HG03108 (cell line): ENCODE measurements at regions not wholly inside any gene's neighbourhood (a gene's known extent, or its start where the extent isn't known, plus 50 kb on each side); places are given as distances from the start of the nearest gene placed in this dataset.
"Not testable (repeated sequence)": the region's sequence is repeated elsewhere in the genome, so short reads cannot be mapped to it uniquely, and the experiment has no call there.

Experiments used
- ATAC-seq: cut with Tn5 transposase; IDR thresholded peaks from one replicate; pipeline ENCODE4 v1.9.1; 2021; ENCODE audit warnings: moderate library complexity; ENCODE audit not compliant: unreplicated experiment

- ATAC-seq, result peak; percentile 99
Observed at GRCh38 chr6:100228834-100229441, 234.9 kb upstream of the MCHR2 start.

- ATAC-seq, result peak; percentile 8
Observed at GRCh38 chr6:100228437-100228833, 234.4 kb upstream of the MCHR2 start.

DNA sequence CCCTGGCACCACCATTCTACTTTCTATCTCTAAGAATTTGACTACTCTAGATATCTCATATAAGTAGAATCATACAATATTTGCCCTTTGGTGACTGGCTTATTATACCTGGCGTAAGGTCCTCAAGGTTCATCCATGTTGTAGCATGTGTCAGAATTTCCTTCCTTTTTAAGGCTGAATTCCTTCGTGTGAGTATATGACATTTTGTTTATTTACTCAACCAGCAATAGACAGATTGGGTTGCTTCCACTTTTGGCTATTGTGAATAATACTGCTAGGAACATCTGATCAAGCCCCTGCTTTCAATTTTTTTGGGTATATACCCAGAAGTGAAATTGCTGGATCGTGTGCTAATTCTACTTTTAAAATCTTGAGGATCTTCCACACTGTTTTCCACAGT is 232.8 kb upstream of the MCHR2 start:
- no peak for ATAC-seq

- ATAC-seq, result not testable (repeated sequence)
Observed at GRCh38 chr6:100223952-100224351, 229.9 kb upstream of the MCHR2 start.

DNA sequence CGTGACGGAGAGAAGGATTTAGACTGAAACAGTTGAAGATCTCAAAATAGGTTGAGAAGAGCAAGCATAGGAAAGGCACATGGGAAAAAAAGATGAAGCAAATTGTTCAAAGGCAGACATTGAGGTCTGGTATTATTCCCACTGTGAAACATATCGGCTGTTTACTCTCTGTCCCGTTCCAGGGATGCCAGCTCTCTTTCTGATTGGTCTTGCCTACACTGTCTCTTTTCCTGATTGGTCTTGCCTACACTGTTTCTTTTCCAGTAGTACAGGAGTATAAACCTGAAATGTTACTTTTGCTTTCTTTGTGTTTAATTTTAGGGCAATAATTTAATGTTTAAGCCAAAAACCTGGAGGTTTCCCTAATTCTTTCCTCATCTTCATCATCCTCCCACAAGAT is 226.5 kb upstream of the MCHR2 start:
- no peak for ATAC-seq

GRCh38 chr6:100217225-100218012 is 223.4 kb upstream of the MCHR2 start:
- ATAC-seq, result no peak

DNA sequence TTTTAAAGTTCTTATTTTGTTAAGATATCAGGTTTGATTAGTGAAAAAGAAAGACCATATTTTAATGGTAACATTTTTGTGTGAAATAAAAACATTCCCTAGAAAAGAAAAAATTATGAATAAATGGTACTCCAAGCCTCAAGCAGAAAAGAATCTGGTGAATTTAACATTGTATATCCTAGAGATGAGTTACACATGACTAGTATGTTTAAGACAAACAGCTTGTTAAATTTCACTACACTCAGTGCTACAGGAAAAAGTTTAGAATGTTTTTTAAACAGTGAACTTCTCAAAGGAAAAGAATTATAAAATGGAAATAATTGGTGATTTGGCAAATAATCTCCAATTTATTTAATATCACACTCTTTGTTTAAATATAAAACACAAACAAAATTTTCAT is 222.7 kb upstream of the MCHR2 start:
- no peak for ATAC-seq

- no peak for ATAC-seq
Observed at GRCh38 chr6:100212131-100212530, 218.1 kb upstream of the MCHR2 start.

DNA sequence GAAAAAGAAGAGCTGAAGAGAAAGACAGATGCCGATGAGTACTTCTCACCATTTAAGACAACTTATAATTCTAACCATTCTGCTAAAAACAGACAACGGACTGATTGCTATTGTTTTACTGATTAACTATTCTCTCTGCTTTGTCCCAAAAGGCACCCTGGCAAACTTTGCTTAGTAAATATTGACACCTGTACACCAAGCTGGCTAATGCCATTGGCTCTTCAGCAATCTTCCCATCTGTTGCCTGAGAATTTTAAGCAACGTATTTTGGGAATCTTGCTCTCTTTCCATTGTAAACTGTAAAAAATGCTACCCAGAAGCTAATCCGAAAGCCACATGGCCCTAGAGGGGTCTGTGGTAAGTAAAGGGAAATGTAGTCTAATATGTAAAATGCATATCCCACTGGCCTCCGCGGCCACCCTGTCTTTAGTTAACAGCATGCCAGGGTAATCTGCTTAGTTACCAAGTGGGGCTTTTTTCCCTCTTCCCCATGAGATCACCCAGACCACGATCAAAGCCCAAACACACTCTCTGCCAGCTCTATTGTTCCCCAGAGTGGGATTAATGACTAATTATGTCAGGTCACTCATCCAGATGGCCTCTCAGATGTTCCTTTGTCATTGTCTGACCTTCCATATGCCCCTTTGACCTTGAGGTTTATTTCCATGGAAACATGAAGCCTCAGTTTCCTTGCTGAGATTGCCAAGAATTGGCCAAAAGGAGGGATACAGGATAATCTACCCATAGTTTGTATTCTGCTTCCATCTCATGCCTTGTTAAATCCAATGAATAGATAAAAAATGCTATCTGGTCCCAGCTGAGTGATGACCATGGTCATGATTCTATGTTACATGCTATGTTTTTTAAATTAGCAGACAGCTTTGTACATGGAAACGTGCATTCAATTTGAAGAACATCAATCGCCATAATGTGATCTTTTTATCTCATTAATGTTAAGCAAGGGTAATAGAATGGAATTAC is 216.4 kb upstream of the MCHR2 start:
- ATAC-seq, result no peak

DNA sequence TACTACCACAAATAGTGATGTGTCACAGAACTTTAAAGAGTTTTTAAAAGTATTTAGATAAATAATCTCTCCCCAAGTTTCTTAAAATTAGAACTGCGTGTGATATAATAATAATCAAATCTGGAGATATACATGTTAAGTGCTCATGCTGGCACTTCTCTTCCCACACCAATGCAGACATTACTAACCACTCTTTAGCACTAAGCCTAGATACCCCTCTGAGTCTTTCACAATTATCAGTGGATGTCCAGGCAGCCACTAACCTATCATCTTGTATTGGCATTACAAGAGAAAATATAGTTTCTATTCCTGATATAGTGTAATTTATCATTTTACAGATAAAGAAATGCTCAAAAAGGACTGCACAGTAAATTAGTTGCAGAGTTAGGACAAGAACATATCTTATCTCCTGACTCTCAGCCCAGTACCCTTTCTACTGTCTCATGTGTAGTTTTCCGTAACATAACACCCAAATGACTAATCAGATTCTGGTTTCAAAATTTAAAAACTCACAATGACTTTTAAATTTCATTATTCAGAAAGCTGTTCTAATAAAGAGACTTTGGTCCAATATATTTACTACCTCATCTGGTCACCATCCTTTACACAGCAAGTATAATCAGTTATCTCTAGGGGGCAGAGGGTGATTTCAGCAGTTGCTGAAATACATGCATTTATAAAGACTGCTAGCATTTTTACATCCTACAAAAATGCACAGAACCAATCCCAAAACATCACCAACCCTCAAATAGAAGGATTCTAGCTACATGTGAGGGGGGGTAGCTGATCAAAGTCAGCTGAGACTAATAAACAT is 215.5 kb upstream of the MCHR2 start:
- no peak for ATAC-seq

GRCh38 chr6:100203400-100203799 is 209.4 kb upstream of the MCHR2 start:
- ATAC-seq, result no peak

- no peak for ATAC-seq
Observed at GRCh38 chr6:100202417-100203194, 208.6 kb upstream of the MCHR2 start.

- not testable (repeated sequence) for ATAC-seq
Observed at GRCh38 chr6:100196214-100196982, 202.4 kb upstream of the MCHR2 start.

GRCh38 chr6:100195244-100195643 is 201.2 kb upstream of the MCHR2 start:
- ATAC-seq, result not testable (repeated sequence)

DNA sequence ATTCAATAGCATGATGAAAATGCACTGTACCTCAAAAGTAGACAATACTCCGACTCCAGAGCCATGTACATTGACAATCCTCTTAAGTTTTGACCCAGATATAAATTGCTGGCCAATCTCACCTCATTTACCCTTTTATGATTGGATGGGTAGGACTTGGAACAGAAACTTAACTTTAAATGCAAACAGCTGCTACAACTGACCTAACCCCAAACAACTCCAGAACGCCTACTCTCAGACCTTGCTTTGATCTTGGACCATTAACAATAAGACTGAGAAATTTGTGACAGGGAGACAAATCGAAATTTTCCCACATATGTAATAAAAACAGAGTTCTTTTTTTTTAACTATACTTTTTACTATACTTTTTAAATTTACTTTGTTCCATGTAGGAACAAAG is 200.5 kb upstream of the MCHR2 start:
- ATAC-seq, result no peak

DNA sequence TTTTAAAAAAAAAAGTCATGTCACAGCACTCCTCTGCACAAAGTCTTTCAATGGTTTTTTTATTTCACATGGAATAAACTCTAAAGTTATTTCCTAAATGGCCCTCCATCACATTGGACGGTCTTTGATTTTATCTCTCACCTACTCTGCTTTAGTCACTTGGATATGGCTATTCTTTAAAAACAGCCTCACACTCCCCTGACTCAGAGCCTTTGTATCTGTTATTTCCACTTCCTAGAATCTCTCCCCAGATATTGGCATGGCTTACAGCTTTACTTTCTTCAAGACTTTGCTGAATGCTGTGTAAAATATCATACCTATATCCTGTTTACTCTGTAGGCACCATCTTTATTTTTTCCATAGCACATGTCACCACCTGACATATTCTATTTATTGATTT is 194.7 kb upstream of the MCHR2 start:
- no peak for ATAC-seq

GRCh38 chr6:100186552-100186951 is 192.5 kb upstream of the MCHR2 start:
- no peak for ATAC-seq

GRCh38 chr6:100185615-100186014 is 191.6 kb upstream of the MCHR2 start:
- peak; percentile 59 for ATAC-seq

- no peak for ATAC-seq
Observed at GRCh38 chr6:100184473-100184872, 190.4 kb upstream of the MCHR2 start.
